HEK293 (cell line): ENCODE measurements at regions not wholly inside any gene's neighbourhood (a gene's known extent, or its start where the extent isn't known, plus 50 kb on each side); places are given as distances from the start of the nearest gene placed in this dataset.

ENCODE experiments used
- GLIS1 ChIP-seq: fragments of 450-650 bp; formaldehyde crosslinking; IDR thresholded peaks from 2 replicates; pipeline ENCODE4 v1.5.1; 2016; ENCODE audit warnings: missing biosample characterization, missing genetic modification characterization
- KLF1 ChIP-seq: fragments of 450-650 bp; formaldehyde crosslinking; IDR thresholded peaks from 2 replicates; pipeline ENCODE4 v1.5.1; 2016; ENCODE audit warnings: missing biosample characterization, missing genetic modification characterization
- KLF16 ChIP-seq: fragments of 450-650 bp; formaldehyde crosslinking; IDR thresholded peaks from 2 replicates; pipeline ENCODE4 v1.5.1; 2017; ENCODE audit warnings: missing biosample characterization, missing genetic modification characterization
- REST ChIP-seq: fragments of 450-650 bp; formaldehyde crosslinking; IDR thresholded peaks from 2 replicates; pipeline ENCODE4 v1.5.1; 2016; ENCODE audit warnings: missing biosample characterization, missing genetic modification characterization
- SCRT2 ChIP-seq: fragments of 450-650 bp; formaldehyde crosslinking; IDR thresholded peaks from 2 replicates; pipeline ENCODE4 v1.5.1; 2016; ENCODE audit warnings: missing biosample characterization, missing genetic modification characterization
- YY1 ChIP-seq: fragments of 450-650 bp; formaldehyde crosslinking; IDR thresholded peaks from 2 replicates; pipeline ENCODE4 v1.5.1; 2018; ENCODE audit warnings: missing biosample characterization, missing genetic modification characterization
- ZBTB49 ChIP-seq: fragments of 450-650 bp; formaldehyde crosslinking; IDR thresholded peaks from 2 replicates; pipeline ENCODE4 v1.5.1; 2016; ENCODE audit warnings: missing biosample characterization, missing genetic modification characterization, low read depth
- ZNF202 ChIP-seq: fragments of 450-650 bp; formaldehyde crosslinking; IDR thresholded peaks from 2 replicates; pipeline ENCODE4 v1.5.1; 2016; ENCODE audit warnings: missing biosample characterization, missing genetic modification characterization, borderline replicate concordance
- ZNF76 ChIP-seq: fragments of 450-650 bp; formaldehyde crosslinking; IDR thresholded peaks from 2 replicates; pipeline ENCODE4; 2016; ENCODE audit warnings: low read depth, missing biosample characterization, missing genetic modification characterization, borderline replicate concordance
- TF ChIP-seq, protein P1 (sequence below): fragments of 450-650 bp; formaldehyde crosslinking; IDR thresholded peaks from 2 replicates; pipeline ENCODE4 v1.5.1; 2016; ENCODE audit warnings: missing biosample characterization, missing genetic modification characterization
- TF ChIP-seq, protein P2 (sequence below): fragments of 450-650 bp; formaldehyde crosslinking; IDR thresholded peaks from 2 replicates; pipeline ENCODE4 v1.5.1; 2016; ENCODE audit warnings: missing biosample characterization, missing genetic modification characterization, low read depth
- TF ChIP-seq, protein P3 (sequence below): fragments of 450-650 bp; formaldehyde crosslinking; IDR thresholded peaks from 2 replicates; pipeline ENCODE4 v1.5.1; 2016; ENCODE audit warnings: missing biosample characterization, missing genetic modification characterization, borderline replicate concordance

DNA sequence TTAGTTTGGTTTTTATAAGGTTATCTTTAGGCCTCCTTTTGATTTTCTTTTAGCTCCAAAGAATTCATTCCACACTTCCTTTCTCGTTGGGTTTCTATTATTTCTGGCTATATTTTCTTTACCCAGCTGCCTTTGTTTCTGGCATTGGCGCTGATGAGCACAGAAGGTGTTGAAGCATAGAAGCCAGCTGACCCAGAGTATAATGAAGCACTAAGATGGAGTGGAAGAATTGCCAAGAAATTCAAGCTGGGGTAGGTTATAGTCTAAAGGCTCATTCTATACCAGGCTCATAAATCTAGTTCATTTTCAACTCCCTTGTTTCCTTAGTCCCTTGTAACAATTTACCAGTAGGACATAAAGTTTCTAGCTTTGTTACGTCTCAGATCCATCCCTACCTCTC is 169.5 kb downstream of the HRH4 start:
- TF ChIP-seq ZBTB49 = no peak
- TF ChIP-seq, protein P1, sequence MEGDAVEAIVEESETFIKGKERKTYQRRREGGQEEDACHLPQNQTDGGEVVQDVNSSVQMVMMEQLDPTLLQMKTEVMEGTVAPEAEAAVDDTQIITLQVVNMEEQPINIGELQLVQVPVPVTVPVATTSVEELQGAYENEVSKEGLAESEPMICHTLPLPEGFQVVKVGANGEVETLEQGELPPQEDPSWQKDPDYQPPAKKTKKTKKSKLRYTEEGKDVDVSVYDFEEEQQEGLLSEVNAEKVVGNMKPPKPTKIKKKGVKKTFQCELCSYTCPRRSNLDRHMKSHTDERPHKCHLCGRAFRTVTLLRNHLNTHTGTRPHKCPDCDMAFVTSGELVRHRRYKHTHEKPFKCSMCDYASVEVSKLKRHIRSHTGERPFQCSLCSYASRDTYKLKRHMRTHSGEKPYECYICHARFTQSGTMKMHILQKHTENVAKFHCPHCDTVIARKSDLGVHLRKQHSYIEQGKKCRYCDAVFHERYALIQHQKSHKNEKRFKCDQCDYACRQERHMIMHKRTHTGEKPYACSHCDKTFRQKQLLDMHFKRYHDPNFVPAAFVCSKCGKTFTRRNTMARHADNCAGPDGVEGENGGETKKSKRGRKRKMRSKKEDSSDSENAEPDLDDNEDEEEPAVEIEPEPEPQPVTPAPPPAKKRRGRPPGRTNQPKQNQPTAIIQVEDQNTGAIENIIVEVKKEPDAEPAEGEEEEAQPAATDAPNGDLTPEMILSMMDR (tag by site-specific recombination) = no peak
- TF ChIP-seq SCRT2 (tag by site-specific recombination) = no peak
- TF ChIP-seq, protein P2, sequence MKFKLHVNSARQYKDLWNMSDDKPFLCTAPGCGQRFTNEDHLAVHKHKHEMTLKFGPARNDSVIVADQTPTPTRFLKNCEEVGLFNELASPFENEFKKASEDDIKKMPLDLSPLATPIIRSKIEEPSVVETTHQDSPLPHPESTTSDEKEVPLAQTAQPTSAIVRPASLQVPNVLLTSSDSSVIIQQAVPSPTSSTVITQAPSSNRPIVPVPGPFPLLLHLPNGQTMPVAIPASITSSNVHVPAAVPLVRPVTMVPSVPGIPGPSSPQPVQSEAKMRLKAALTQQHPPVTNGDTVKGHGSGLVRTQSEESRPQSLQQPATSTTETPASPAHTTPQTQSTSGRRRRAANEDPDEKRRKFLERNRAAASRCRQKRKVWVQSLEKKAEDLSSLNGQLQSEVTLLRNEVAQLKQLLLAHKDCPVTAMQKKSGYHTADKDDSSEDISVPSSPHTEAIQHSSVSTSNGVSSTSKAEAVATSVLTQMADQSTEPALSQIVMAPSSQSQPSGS = no peak
- no peak for TF ChIP-seq ZNF202 (tag by site-specific recombination)
- no peak for TF ChIP-seq YY1 (tag by site-specific recombination)
- TF ChIP-seq REST = no peak
- no peak for TF ChIP-seq KLF1
- TF ChIP-seq ZNF76 (tag by site-specific recombination) = no peak
- TF ChIP-seq KLF16 (tag by site-specific recombination) = no peak
- TF ChIP-seq, protein P3, sequence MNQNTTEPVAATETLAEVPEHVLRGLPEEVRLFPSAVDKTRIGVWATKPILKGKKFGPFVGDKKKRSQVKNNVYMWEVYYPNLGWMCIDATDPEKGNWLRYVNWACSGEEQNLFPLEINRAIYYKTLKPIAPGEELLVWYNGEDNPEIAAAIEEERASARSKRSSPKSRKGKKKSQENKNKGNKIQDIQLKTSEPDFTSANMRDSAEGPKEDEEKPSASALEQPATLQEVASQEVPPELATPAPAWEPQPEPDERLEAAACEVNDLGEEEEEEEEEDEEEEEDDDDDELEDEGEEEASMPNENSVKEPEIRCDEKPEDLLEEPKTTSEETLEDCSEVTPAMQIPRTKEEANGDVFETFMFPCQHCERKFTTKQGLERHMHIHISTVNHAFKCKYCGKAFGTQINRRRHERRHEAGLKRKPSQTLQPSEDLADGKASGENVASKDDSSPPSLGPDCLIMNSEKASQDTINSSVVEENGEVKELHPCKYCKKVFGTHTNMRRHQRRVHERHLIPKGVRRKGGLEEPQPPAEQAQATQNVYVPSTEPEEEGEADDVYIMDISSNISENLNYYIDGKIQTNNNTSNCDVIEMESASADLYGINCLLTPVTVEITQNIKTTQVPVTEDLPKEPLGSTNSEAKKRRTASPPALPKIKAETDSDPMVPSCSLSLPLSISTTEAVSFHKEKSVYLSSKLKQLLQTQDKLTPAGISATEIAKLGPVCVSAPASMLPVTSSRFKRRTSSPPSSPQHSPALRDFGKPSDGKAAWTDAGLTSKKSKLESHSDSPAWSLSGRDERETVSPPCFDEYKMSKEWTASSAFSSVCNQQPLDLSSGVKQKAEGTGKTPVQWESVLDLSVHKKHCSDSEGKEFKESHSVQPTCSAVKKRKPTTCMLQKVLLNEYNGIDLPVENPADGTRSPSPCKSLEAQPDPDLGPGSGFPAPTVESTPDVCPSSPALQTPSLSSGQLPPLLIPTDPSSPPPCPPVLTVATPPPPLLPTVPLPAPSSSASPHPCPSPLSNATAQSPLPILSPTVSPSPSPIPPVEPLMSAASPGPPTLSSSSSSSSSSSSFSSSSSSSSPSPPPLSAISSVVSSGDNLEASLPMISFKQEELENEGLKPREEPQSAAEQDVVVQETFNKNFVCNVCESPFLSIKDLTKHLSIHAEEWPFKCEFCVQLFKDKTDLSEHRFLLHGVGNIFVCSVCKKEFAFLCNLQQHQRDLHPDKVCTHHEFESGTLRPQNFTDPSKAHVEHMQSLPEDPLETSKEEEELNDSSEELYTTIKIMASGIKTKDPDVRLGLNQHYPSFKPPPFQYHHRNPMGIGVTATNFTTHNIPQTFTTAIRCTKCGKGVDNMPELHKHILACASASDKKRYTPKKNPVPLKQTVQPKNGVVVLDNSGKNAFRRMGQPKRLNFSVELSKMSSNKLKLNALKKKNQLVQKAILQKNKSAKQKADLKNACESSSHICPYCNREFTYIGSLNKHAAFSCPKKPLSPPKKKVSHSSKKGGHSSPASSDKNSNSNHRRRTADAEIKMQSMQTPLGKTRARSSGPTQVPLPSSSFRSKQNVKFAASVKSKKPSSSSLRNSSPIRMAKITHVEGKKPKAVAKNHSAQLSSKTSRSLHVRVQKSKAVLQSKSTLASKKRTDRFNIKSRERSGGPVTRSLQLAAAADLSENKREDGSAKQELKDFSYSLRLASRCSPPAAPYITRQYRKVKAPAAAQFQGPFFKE (tag by site-specific recombination) = no peak
- TF ChIP-seq GLIS1 = no peak
